ENCODE measurements at regions not wholly inside any gene's neighbourhood (a gene's known extent, or its start where the extent isn't known, plus 50 kb on each side); places are given as distances from the start of the nearest gene placed in this dataset.

GRCh38 chr10:60711496-60711895 lies 66.8 kb upstream of the CDK1 start:
- no peak overlapping the region for H3K4me3 ChIP-seq (ENCODE audit: low read length)
- no peak for TF ChIP-seq CTCF (IDR thresholded peaks at IDR 0.05; ENCODE audit: insufficient read depth, low read depth, low read length, missing control alignments)

GRCh38 chr10:60710041-60710440 lies 68.2 kb upstream of the CDK1 start:
- no peak for DNase-seq (ENCODE audit: low read depth)
- no peak overlapping the region for H3K4me3 ChIP-seq (ENCODE audit: low read length)
- TF ChIP-seq CTCF (IDR thresholded peaks at IDR 0.05; ENCODE audit: insufficient read depth, low read depth, low read length, missing control alignments), result no peak

More at GRCh38 chr10:60711496-60711895, 66.8 kb upstream of the CDK1 start:
- no peak for DNase-seq (ENCODE audit: low read depth)

- TF ChIP-seq CTCF (IDR thresholded peaks at IDR 0.05; ENCODE audit: insufficient read depth, low read depth, low read length, missing control alignments), result no peak
- no peak overlapping the region for H3K4me3 ChIP-seq (ENCODE audit: low read length)
- DNase-seq (ENCODE audit: low read depth), result no peak
These were observed 69.6 kb upstream of the CDK1 start for GRCh38 chr10:60708666-60709065.

- no peak overlapping the region for H3K4me3 ChIP-seq (ENCODE audit: low read length)
These were observed 70.4 kb upstream of the CDK1 start for GRCh38 chr10:60707841-60708240.

GRCh38 chr10:60706146-60706545 lies 72.1 kb upstream of the CDK1 start:
- TF ChIP-seq CTCF (IDR thresholded peaks at IDR 0.05; ENCODE audit: insufficient read depth, low read depth, low read length, missing control alignments), result no peak
- no peak overlapping the region for H3K4me3 ChIP-seq (ENCODE audit: low read length)
- no peak for DNase-seq (ENCODE audit: low read depth)

More at GRCh38 chr10:60707841-60708240, 70.4 kb upstream of the CDK1 start:
- no peak for TF ChIP-seq CTCF (IDR thresholded peaks at IDR 0.05; ENCODE audit: insufficient read depth, low read depth, low read length, missing control alignments)
- no peak for DNase-seq (ENCODE audit: low read depth)

GRCh38 chr10:60705376-60705775 lies 72.9 kb upstream of the CDK1 start:
- H3K4me3 ChIP-seq (ENCODE audit: low read length), result no peak overlapping the region
- no peak for DNase-seq (ENCODE audit: low read depth)
- TF ChIP-seq CTCF (IDR thresholded peaks at IDR 0.05; ENCODE audit: insufficient read depth, low read depth, low read length, missing control alignments), result no peak

- no peak for DNase-seq (ENCODE audit: low read depth)
- TF ChIP-seq CTCF (IDR thresholded peaks at IDR 0.05; ENCODE audit: insufficient read depth, low read depth, low read length, missing control alignments), result no peak
- H3K4me3 ChIP-seq (ENCODE audit: low read length), result no peak overlapping the region
These were observed 73.8 kb upstream of the CDK1 start for GRCh38 chr10:60704471-60704870.

All from epithelial cell of esophagus (primary cell).